Upper lobe of left lung (tissue), 4 donors: ENCODE measurements at regions not wholly inside any gene's neighbourhood (a gene's known extent, or its start where the extent isn't known, plus 50 kb on each side); places are given as distances from the start of the nearest gene placed in this dataset.

Source experiments
- CTCF ChIP-seq, 6 experiments: fragments of 450-650 bp in 4 of 6; fragments of 200-600 bp in 2 of 6; sonication (generic) in 2 of 6; IDR thresholded peaks; one replicate each; pipeline ENCODE4 v1.5.1; 2016 to 2019; ENCODE audit warnings: antibody characterized with exemption in 6 of 6
- EP300 ChIP-seq, 4 donors: sonication (generic); formaldehyde crosslinking; IDR thresholded peaks; one replicate each; pipeline ENCODE4 v1.5.1; 2017; ENCODE audit warnings: antibody characterized with exemption in 4 of 4, control low read depth in 2 of 4
- POLR2A ChIP-seq, 4 donors: fragments of 450-650 bp; IDR thresholded peaks; one replicate each; pipeline ENCODE4 v1.5.1; 2016 to 2017; ENCODE audit warnings: antibody characterized with exemption in 4 of 4, mild to moderate bottlenecking in 2 of 4
- POLR2AphosphoS5 ChIP-seq, 2 donors: sonication (generic); formaldehyde crosslinking; IDR thresholded peaks; one replicate each; pipeline ENCODE4 v1.5.1; 2017; ENCODE audit warnings: antibody characterized with exemption in 2 of 2

GRCh38 chr15:36109943-36110658, 469.3 kb upstream of the CDIN1 start:
- TF ChIP-seq POLR2A (IDR thresholded peaks at IDR 0.05) = no peak
- no peak for TF ChIP-seq CTCF (IDR thresholded peaks at IDR 0.05)
- no peak for TF ChIP-seq POLR2AphosphoS5 (IDR thresholded peaks at IDR 0.05)
- no peak for TF ChIP-seq EP300 (IDR thresholded peaks at IDR 0.05)
